ENCODE measurements at regions not wholly inside any gene's neighbourhood (a gene's known extent, or its start where the extent isn't known, plus 50 kb on each side); places are given as distances from the start of the nearest gene placed in this dataset.

DNA sequence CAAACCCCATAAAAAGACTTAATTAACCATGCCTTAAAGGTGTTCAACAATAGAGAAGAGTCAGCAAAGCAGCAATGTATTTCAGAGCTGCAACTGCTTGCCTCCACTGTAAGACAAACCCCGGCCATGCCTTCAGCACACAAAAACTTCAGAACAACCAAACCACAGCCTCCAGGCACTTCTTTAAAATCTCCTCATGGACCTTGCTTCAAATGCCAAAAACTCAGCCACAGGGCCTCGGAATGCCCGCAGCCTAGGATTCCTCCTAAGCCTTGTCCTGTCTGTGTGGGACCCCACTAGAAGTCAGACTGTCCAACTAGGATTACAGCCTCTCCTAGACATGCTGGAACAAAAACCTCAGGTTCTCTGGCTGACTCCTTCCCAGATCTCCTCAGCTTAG is 208.1 kb upstream of the DUSP10 start:
- H3K27me3 ChIP-seq (ENCODE audit: control insufficient read depth in 3 of 3, insufficient read depth in 3 of 3, low read length in 2 of 3), result no peaks in the 10 kb centered on the region
- DNase-seq, result no peak
- H3K27ac ChIP-seq (ENCODE audit: low read depth in 1 of 2, low read length in 1 of 2), result no peak overlapping the region
- H3K9ac ChIP-seq (ENCODE audit: insufficient read depth in 1 of 2, low read length in 2 of 2), result no peak overlapping the region
- WGBS, 2 donors, result 96 to 99% methylated on average over 3 of the region's 3 CpGs
- peaks cover 0 to 13% (median under 1%) of the 10 kb centered on the region in 4 donors for H3K9me3 ChIP-seq (ENCODE audit: control insufficient read depth in 4 of 4, insufficient read depth in 3 of 4, low read length in 3 of 4)
- no peak for ATAC-seq (ENCODE audit: insufficient read depth, low FRiP score)
- no peaks in the 10 kb centered on the region for H3K36me3 ChIP-seq (ENCODE audit: control insufficient read depth in 4 of 4, insufficient read depth in 4 of 4, low read length in 4 of 4)
- no peaks in the 10 kb centered on the region for H3K4me1 ChIP-seq (ENCODE audit: control insufficient read depth in 5 of 5, insufficient read depth in 5 of 5, low read length in 5 of 5)
- no peak overlapping the region for H3K4me3 ChIP-seq
- TF ChIP-seq, protein P1, sequence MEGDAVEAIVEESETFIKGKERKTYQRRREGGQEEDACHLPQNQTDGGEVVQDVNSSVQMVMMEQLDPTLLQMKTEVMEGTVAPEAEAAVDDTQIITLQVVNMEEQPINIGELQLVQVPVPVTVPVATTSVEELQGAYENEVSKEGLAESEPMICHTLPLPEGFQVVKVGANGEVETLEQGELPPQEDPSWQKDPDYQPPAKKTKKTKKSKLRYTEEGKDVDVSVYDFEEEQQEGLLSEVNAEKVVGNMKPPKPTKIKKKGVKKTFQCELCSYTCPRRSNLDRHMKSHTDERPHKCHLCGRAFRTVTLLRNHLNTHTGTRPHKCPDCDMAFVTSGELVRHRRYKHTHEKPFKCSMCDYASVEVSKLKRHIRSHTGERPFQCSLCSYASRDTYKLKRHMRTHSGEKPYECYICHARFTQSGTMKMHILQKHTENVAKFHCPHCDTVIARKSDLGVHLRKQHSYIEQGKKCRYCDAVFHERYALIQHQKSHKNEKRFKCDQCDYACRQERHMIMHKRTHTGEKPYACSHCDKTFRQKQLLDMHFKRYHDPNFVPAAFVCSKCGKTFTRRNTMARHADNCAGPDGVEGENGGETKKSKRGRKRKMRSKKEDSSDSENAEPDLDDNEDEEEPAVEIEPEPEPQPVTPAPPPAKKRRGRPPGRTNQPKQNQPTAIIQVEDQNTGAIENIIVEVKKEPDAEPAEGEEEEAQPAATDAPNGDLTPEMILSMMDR (IDR thresholded peaks at IDR 0.05; ENCODE audit: control extremely low read depth, extremely low read depth), result no peak

DNA sequence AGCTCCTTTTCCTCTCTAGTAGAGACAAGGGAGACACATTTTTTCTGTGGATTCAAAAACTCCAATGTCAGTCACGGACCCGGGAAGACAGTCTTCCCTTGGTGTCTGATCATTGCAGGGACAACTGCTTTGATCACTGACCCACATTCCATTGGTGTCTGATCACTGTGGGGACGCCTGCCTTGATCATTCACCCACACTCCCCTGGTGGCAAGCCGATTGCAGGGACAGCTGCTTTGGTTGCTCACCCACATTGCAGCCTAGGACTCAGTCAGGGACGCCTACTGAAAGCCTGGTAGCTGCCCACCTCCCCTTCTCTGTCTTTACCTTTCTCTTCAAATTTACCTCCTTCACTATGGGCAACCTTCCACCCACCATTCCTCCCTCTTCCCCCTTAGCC is 206.6 kb upstream of the DUSP10 start:
- DNase-seq (no peak), ATAC-seq (ENCODE audit: insufficient read depth, low FRiP score) (no peak)
- Histone ChIP-seq H3K4me1 (ENCODE audit: control insufficient read depth in 5 of 5, insufficient read depth in 5 of 5, low read length in 5 of 5) (no peaks in the 10 kb centered on the region), H3K36me3 (ENCODE audit: control insufficient read depth in 4 of 4, insufficient read depth in 4 of 4, low read length in 4 of 4) (no peaks in the 10 kb centered on the region), H3K4me3 (no peak overlapping the region), H3K27ac (ENCODE audit: low read depth in 1 of 2, low read length in 1 of 2) (no peak overlapping the region), H3K27me3 (ENCODE audit: control insufficient read depth in 3 of 3, insufficient read depth in 3 of 3, low read length in 2 of 3) (no peaks in the 10 kb centered on the region), H3K9ac (ENCODE audit: insufficient read depth in 1 of 2, low read length in 2 of 2) (no peak overlapping the region), H3K9me3 (ENCODE audit: control insufficient read depth in 4 of 4, insufficient read depth in 3 of 4, low read length in 3 of 4) (peaks cover 0 to 13% (median 2%) of the 10 kb centered on the region in 4 donors)
- WGBS, 2 donors, result 88 to 93% methylated on average over 5 of the region's 5 CpGs
- TF ChIP-seq, protein P1 (IDR thresholded peaks at IDR 0.05; ENCODE audit: control extremely low read depth, extremely low read depth), result no peak

DNA sequence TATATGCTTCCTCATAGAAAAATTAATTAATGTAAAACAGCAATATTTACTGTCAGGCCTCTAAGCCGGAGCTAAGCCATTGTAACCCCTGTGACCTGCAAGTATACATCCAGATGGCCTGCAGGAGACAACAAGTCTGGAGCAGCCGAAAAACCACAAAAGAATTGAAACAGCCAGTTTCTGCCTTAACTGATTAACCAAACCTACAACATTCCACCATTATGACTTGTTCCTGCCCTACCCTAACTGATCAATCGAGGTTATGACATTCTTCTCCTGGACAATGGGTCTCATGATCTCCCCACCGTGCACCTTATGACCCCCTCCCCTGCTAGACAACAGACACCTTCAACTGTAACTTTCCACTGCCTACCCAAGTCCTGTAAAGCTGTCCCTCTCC is 205.8 kb upstream of the DUSP10 start:
- TF ChIP-seq, protein P1 (IDR thresholded peaks at IDR 0.05; ENCODE audit: control extremely low read depth, extremely low read depth), result no peak
- no peaks in the 10 kb centered on the region for H3K4me1 ChIP-seq (ENCODE audit: control insufficient read depth in 5 of 5, insufficient read depth in 5 of 5, low read length in 5 of 5)
- no peaks in the 10 kb centered on the region for H3K27me3 ChIP-seq (ENCODE audit: control insufficient read depth in 3 of 3, insufficient read depth in 3 of 3, low read length in 2 of 3)
- H3K9me3 ChIP-seq (ENCODE audit: control insufficient read depth in 4 of 4, insufficient read depth in 3 of 4, low read length in 3 of 4), result peaks cover 0 to 13% (median 2%) of the 10 kb centered on the region in 4 donors
- 88 to 92% methylated on average over 4 of the region's 4 CpGs for whole genome bisulfite sequencing, 2 donors
- no peaks in the 10 kb centered on the region for H3K36me3 ChIP-seq (ENCODE audit: control insufficient read depth in 4 of 4, insufficient read depth in 4 of 4, low read length in 4 of 4)
- DNase-seq (no peak), ATAC-seq (ENCODE audit: insufficient read depth, low FRiP score) (no peak)
- H3K4me3 ChIP-seq, result no peak overlapping the region
- H3K9ac ChIP-seq (ENCODE audit: insufficient read depth in 1 of 2, low read length in 2 of 2), result no peak overlapping the region
- H3K27ac ChIP-seq (ENCODE audit: low read depth in 1 of 2, low read length in 1 of 2), result no peak overlapping the region

DNA sequence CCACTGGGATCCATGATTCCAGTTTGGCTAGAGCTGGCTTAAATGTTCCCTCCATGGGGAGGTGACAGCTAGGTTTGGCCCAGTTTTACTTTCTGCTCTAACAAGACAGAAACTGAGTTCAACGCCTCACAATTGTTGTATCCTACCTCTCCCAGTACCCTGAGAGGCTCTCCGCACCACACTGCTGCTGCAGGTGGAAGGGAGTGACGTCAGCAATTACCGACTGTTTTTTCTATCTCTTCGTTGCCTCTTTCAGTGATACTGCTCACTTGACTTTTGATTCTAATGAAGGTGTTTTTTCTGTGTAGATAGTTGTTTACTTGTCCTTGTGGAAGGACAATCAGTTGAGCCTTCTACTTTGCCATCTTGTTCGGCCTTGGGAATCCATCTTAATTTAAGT is 204.9 kb upstream of the DUSP10 start:
- Histone ChIP-seq H3K9ac (ENCODE audit: insufficient read depth in 1 of 2, low read length in 2 of 2) (no peak overlapping the region), H3K4me3 (no peak overlapping the region), H3K27me3 (ENCODE audit: control insufficient read depth in 3 of 3, insufficient read depth in 3 of 3, low read length in 2 of 3) (no peaks in the 10 kb centered on the region), H3K4me1 (ENCODE audit: control insufficient read depth in 5 of 5, insufficient read depth in 5 of 5, low read length in 5 of 5) (no peaks in the 10 kb centered on the region), H3K27ac (ENCODE audit: low read depth in 1 of 2, low read length in 1 of 2) (no peak overlapping the region), H3K36me3 (ENCODE audit: control insufficient read depth in 4 of 4, insufficient read depth in 4 of 4, low read length in 4 of 4) (no peaks in the 10 kb centered on the region), H3K9me3 (ENCODE audit: control insufficient read depth in 4 of 4, insufficient read depth in 3 of 4, low read length in 3 of 4) (peaks cover 0 to 13% (median 2%) of the 10 kb centered on the region in 4 donors)
- WGBS, 2 donors, result 96 to 98% methylated on average over 6 of the region's 6 CpGs
- TF ChIP-seq, protein P1 (IDR thresholded peaks at IDR 0.05; ENCODE audit: control extremely low read depth, extremely low read depth), result no peak
- ATAC-seq (ENCODE audit: insufficient read depth, low FRiP score) (no peak), DNase-seq (no peak)

Data from lung (tissue), 11 donors.